ENCODE measurements at regions not wholly inside any gene's neighbourhood (a gene's known extent, or its start where the extent isn't known, plus 50 kb on each side); places are given as distances from the start of the nearest gene placed in this dataset.

- TF ChIP-seq, protein P1, sequence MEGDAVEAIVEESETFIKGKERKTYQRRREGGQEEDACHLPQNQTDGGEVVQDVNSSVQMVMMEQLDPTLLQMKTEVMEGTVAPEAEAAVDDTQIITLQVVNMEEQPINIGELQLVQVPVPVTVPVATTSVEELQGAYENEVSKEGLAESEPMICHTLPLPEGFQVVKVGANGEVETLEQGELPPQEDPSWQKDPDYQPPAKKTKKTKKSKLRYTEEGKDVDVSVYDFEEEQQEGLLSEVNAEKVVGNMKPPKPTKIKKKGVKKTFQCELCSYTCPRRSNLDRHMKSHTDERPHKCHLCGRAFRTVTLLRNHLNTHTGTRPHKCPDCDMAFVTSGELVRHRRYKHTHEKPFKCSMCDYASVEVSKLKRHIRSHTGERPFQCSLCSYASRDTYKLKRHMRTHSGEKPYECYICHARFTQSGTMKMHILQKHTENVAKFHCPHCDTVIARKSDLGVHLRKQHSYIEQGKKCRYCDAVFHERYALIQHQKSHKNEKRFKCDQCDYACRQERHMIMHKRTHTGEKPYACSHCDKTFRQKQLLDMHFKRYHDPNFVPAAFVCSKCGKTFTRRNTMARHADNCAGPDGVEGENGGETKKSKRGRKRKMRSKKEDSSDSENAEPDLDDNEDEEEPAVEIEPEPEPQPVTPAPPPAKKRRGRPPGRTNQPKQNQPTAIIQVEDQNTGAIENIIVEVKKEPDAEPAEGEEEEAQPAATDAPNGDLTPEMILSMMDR (IDR thresholded peaks at IDR 0.05) = no peak
- Mint-ChIP-seq H3K36me3 (ENCODE audit: low read depth) (no peaks in the 10 kb centered on the region), H3K4me1 (ENCODE audit: low read depth) (peaks cover 16% of the 10 kb centered on the region), H3K9me3 (no peaks in the 10 kb centered on the region), H3K27ac (no peak overlapping the region), H3K4me3 (no peak overlapping the region), H3K27me3 (ENCODE audit: insufficient read depth) (peaks cover 1% of the 10 kb centered on the region; the same call in 1 of the 2 replicates)
- no peak for DNase-seq
Measured at GRCh38 chr11:86122773-86123172, 53.9 kb upstream of the PICALM start.

DNA sequence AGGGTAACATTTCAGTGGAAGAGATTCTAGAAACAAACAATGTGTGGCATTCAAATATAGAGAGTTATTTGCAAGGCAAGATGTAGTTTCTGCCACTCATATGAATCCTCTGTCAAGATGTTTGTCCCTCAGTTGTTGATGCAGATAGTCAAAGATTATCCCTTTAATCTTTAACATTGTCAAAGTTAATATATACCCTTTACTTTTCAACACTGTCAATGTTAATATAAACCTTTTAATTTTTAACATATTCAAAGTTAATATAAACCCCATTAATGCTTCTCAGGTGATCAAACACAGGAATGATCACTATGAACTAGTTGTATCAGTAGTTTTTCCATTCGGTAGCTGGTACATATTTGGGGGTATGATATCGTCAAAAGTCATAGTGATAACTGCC is 51.9 kb upstream of the PICALM start:
- H3K27me3 Mint-ChIP-seq (ENCODE audit: insufficient read depth) = peaks cover 1% of the 10 kb centered on the region; the same call in 1 of the 2 replicates
- no peak for DNase-seq
- H3K4me3 Mint-ChIP-seq = no peak overlapping the region
- TF ChIP-seq, protein P1 (IDR thresholded peaks at IDR 0.05) = no peak
- H3K9me3 Mint-ChIP-seq = no peaks in the 10 kb centered on the region
- peaks cover 29% of the 10 kb centered on the region for H3K4me1 Mint-ChIP-seq (ENCODE audit: low read depth)
- no peak overlapping the region for H3K27ac Mint-ChIP-seq
- no peaks in the 10 kb centered on the region for H3K36me3 Mint-ChIP-seq (ENCODE audit: low read depth)

- Mint-ChIP-seq H3K4me3 (no peak overlapping the region), H3K4me1 (ENCODE audit: low read depth) (peaks cover 36% of the 10 kb centered on the region), H3K9me3 (no peaks in the 10 kb centered on the region), H3K27ac (no peak overlapping the region), H3K36me3 (ENCODE audit: low read depth) (no peaks in the 10 kb centered on the region), H3K27me3 (ENCODE audit: insufficient read depth) (peaks cover 1% of the 10 kb centered on the region; the same call in 1 of the 2 replicates)
- no peak for DNase-seq
- TF ChIP-seq, protein P1 (IDR thresholded peaks at IDR 0.05) = no peak
Measured at GRCh38 chr11:86119906-86120305, 51.0 kb upstream of the PICALM start.

DNA sequence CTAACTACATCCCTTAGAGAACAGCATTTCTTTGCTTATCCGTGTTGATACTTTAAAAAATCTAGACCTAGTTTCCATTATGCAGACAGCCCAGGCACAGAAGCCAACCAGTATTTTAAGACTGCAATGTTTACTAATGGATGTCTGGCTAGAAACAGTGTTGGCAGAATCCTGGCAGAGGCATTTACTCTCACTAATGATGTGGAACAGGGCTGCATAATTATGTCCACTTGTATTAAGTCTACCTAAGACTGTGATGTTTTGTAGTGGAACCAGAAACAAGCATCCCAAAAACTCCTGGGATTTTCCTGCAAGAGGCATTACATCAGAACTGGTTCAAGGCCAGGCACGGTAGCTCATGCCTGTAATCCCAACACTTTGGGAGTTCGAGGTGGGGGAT is 50.2 kb upstream of the PICALM start:
- TF ChIP-seq, protein P1 (IDR thresholded peaks at IDR 0.05) = no peak
- Mint-ChIP-seq H3K4me1 (ENCODE audit: low read depth) (peaks cover 36% of the 10 kb centered on the region), H3K36me3 (ENCODE audit: low read depth) (no peaks in the 10 kb centered on the region), H3K27me3 (ENCODE audit: insufficient read depth) (peaks cover 1% of the 10 kb centered on the region; the same call in 1 of the 2 replicates), H3K27ac (no peak overlapping the region), H3K9me3 (no peaks in the 10 kb centered on the region), H3K4me3 (no peak overlapping the region)
- peak; percentile 14 for DNase-seq
